ENCODE measurements at regions not wholly inside any gene's neighbourhood (a gene's known extent, or its start where the extent isn't known, plus 50 kb on each side); places are given as distances from the start of the nearest gene placed in this dataset.
"Not testable (repeated sequence)": the region's sequence is repeated elsewhere in the genome, so short reads cannot be mapped to it uniquely, and the experiment has no call there.

DNA sequence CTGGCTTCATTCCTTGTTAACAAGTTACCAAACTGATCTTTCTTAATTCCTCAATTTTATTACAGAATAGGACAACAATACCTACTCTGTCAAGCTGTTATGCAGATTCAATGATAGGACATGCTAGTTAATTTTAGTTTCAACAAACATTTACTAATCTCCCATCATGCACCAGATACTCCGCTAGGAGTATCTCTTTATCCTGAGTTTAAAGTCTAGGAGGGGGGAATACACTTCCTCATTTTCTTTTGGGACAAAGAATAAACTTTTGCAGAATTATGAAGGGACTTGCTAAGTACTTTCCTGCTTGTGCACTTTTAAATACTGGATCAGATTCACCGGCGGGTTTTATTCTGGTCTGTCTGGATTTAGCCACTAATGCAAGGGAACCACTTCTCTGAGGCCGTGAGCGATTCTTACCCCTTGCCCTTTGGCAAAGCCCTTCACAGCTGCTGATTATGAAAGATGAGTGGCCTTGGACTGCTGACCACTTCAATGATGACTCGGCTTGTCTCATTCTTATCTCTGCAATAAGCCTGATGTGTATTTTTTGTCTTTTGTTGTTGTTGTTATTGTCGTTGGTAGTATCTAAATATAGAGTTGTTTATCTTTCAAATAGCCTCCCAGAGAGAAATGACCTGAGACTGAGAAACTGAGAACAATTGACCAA is 73.9 kb downstream of the RMI1 start:
- no peak for DNase-seq

DNA sequence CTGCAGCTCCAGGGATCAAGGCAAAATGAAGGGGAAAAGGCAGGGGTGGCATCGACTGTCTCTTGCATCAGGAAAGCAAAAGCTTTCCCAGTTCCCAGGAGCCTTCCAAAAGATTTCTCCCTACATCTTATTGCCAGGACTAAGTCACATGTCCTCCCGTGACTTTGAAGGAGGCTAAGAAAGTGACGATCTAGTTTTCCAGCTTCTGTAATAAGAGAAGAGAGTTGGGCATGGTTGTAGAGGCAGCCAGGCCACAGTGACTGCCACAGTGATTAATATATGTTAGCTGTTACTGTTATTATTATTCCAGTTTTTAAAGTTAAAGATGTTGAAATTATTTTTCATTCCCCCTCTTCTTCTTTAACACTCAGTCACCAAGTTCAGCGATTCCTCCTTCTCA is 77.1 kb downstream of the RMI1 start:
- no peak for DNase-seq

DNA sequence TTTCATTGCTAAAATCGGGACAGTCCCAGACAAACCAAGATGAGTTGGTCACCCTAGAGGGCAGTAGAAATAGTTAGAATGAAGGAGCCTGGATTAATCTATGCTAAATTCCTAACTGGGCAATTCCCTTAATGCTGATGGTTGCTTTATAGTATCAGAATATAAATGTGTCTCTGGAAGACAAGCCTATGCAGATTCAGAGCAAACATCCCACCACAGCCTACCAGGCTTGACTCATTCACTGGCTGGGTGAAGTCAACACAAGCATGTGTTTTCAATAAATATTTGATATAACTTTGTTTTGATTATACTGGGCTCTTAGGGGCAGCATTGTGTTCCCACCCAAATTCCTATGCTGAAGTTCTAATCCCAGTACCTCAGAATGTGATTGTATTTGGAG is 79.3 kb downstream of the RMI1 start:
- no peak for DNase-seq

DNA sequence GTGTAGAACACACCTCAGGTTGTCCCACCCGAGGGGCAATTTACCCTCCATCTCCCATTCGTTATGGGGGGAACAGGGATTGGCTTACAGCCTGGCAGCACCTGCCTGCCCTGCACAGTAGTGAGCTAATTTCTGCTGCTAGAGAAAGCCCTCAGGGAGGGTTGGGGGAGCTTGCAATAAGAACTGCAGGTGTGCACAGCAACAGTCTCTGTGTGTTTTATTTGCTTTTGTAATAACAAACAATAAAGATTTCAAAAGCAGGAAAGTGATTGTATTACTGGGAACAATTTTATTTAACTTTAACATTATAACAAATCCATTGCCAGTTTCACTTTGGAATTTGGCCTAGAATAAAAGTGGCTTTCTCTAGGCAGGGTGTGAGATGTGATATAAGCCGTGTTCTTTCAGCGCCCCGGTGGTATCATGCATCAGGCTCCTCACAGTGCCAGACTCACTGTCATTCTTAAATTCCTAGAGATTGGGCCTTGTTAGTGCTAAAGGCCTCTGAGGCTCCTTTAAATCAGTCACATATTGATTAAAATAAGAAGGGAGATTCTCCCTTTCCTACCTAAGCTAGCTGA is 81.1 kb downstream of the RMI1 start:
- DNase-seq: peak; percentile 26

DNA sequence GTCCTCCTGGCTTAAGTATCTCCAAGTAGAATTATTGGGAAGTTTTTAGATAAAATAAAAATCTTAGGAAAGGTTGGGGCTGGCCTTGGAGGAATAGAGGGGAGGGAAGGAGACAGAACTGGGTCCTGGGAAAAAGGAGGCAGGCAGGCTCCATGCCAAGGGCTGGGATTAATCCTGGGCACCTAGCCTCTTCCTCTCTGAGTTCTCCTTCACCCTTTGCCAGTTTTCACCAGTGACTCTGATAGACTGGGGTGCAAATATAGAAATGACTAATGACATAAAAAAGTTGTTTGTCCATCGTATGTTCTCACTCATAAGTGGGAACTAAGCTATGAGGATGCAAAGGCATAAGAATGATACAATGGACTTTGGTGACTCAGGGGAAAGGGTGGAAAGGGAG is 81.9 kb downstream of the RMI1 start:
- DNase-seq: no peak

DNA sequence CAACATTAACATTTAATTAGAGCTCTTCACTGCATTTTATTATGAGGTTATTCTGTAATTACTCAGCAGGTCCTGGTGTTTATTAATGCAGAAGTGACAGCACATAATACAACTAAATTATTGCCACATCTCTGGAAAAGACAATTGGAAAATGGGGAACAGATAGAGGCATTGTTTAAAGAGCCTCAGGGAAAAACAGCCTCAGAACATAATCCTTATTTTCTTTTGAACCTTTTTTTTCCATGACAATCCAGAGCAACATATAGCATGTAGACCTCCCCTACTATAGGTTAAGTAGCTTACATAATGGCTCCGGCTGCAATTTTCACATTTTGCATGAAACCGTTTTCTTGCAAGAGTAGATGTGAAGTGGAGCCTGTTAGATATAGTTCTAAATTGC is 87.2 kb downstream of the RMI1 start:
- DNase-seq: no peak

DNA sequence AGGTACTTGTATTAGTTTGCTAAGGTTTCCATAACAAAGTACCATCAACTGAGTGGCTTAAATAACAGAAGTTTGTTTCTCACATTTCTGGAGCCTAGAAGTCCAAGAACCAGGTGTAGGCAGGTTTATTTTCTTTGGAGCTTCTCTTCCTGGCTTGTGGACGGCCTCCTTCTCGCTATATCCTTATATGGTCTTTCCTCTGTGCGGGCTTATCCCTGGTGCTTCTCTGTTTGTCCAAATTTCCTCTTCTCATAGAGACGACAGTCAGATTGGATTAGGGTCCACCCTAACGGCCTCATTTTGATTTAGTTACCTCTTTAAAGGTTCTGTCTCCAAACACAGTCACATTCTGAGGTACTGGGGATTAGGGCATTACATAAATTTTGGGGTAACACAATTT is 88.3 kb downstream of the RMI1 start:
- DNase-seq: no peak

DNA sequence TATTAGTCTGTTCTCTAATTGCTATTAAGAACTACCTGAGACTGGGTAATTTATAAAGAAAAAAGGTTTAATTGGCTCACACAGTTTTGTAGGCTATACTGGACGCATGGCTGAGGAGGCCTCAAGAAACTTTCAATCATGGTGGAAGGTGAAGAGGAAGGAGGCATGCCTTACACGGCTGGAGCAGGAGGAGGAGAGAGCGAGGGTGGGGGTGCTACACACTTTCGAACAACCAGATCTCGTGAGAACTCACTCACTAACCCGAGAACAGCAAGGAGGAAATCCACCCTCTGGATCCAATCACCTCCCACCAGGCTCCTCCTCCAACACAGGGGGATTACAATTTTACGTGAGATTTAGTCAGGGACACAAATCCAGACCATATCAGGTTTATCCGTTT is 90.0 kb downstream of the RMI1 start:
- no peak for DNase-seq

DNA sequence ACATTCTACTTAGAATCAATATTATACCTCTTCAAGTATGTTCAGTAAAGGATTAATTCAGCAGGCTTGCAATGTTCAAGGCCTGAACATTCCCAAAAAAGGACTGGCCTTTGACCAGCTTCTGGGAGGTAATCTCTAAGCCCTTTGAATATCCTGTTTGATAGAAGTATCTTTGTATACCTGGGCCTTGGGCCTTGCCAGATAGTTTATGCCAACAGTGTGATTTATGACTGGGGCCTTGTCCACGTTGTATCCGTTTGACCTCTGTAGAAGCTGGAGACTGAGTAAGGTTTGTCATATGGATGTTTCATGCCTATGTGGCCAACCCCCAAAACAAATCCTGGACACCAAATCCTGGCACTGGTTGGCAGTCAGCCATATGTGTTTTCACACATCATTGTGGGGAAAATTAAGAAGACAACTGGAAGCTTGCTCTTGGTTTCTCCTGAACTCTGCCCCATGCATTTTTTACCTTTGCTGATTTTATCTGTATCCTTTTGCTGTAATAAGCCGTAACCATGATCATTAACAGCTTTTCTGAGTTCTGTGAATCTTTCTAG is 92.1 kb downstream of the RMI1 start:
- no peak for DNase-seq

DNA sequence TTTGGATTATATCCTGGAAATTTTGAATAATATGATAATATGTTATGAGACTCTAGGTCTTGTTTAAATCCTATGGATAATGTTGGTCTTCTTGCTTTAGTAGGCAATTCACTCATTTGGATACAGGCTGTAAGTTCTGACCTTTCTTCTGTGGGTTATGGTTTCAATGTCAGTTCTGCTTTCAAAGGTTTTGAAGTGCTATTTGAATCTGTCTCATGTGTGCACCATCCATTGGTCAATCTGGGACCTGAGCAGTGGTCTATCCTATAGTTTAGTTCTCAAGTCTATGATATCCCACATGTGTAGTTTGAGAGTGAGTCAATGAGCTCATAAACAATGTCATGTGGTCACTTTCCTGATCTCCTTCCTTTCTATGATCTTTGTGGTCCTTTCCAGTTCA is 94.4 kb downstream of the RMI1 start:
- DNase-seq: no peak

DNA sequence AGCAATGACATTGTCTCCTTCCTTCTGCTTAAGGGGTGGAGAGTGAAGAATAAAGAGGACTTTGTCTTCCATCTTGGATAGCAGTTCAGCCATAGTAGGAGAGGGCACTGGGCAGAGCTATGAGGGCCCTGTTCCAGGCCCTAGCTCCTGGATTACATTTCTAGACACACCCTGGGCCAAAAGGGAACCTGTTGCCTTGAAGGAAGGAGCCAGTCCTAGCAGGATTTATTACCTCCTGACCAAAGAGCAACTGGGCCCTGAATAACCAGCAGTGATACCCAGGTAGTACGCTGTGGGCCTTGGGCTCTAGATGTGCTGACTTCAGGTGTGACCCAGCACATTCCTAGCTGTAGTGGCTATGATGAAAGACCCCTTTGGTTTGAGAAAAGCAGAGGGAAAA is 95.8 kb downstream of the RMI1 start:
- no peak for DNase-seq

DNA sequence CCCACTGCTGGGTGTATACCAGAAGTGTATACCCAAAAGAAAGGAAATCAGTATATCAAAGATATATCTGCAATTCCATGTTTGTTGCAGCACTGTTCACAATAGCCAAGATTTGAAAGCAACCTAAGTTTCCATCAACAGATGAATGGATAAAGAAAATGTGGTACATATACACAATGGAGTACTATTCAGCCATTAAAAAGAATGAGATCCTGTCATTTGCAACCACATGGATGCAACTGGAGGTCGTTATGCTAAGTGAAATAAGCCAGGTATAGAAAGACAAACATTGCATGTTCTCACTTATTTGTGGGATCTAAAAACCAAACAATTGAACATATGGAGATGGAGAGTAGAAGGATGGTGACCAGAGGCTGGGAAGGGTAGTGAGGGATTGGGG is 97.2 kb downstream of the RMI1 start:
- DNase-seq: not testable (repeated sequence)

DNA sequence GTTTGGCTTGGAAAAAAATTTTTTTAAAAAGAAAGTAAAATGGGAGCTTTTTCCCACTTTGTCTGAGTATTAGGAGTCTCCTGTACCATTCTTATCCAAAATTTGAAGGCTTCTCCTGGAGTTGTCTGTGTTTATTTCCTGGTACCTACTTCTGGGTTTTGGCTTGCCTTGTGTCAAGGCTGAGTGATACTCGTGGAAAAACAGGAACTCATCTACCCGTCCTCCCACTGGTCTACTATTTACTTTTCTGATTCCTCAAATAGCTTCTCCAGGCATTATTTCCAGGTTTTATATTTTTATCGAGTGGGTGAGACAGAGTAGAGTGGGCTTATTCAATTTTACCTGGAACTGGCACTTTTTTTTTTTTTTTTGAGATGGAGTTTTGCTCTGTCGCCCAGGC is 99.4 kb downstream of the RMI1 start:
- no peak for DNase-seq

DNA sequence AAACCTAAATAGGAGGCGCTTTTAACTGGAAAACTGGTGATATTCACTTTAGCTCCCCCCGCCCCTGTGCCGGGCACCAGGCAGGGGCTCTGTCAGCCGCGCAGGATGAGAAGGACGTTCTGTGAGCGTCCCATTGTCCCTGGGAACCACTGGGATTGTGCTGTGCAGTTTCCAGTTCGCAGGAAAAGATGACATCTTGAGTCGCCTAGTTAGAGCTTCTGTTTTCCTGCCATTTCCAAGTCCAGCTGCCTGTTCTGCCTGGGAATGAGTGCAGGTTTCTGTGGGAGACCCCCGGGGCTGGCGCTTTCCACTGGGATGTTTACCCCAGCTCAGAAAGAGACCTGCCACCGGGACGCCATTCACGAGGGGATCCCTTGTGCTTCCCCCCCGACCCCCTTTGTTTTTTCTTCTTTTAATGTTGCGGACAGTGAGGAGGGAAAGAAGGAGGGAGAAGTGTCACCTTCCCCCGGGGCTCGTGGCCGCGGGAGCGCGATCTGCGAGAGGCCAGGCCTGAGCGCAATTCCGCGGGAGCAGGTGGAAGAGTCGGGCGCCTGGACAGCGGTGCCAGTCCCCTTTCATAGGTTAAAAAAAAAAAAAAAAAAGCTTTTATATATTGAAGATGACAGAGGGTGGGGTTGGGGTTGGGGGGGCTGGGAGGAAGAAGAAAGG is 121.5 kb downstream of the RMI1 start:
- DNase-seq: no peak

DNA sequence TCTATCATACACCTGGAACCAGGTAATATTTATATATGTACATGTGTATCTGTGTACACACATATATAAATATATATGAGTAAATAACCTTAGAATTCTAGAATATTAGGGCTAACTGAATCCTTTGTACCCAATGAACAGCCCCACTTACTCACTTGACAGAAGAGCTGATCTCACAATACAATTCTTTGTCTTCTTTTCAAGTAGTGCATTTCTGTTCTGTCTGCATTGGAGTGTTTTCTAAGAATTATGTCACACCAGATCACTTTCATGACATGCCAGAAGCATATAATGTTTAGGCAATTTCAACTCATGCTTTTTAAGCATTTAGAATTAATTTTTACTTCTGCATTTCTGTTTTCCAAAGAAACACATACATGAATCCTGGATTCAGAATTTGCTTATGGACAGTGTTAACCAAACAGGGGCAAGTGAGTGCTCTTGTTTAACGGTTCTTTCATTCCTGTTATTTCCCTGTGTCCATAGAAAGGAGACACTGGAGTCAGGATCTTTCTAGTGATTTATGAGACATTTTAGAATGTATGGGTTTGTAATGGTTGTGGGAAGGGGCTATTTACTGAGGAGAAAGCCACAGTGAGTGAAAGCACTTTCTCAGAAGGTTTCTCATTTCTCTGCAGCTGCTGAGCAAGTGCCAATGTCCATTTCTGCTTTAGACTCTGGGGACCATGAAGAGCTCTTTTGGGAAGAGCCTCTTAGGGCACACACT is 123.2 kb downstream of the RMI1 start:
- DNase-seq: no peak

DNA sequence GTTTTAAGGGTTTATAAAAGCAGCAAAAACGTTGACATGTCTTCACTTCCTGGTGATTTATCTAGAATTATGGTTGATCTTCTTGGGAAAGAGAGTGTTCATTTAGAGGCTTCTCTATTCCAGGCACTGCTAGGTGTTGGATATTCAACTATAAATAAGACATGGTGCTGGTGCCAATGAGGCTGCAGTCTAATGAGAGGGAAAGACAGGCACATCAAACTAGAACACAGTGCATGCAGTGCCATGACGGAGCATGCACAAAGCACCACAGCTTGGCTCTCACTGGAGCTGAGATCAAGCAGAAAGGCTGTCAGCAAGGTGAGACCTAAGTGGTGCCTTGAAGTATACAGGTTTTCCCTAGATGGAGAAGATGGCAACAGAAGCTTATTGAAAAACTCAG is 126.5 kb downstream of the RMI1 start:
- no peak for DNase-seq

DNA sequence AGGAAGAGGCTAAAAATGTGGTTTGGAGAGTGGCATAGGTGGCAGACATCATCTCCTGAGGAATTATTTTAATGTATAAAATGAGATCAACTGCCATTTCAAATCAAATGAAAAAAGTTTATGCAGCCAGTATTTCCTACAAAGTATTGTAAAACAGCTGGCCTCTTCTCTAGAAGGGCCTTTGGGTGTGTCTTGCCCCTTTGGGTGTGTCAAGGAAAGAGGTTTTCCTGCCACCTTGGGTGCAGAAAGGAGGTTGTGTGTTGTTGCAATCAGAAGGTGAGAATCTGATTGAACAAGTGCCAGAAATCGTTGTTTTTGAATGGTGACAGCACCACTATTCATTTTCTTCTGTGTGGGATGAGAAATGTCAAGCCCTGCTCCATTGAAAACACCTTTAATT is 127.4 kb downstream of the RMI1 start:
- DNase-seq: no peak

DNA sequence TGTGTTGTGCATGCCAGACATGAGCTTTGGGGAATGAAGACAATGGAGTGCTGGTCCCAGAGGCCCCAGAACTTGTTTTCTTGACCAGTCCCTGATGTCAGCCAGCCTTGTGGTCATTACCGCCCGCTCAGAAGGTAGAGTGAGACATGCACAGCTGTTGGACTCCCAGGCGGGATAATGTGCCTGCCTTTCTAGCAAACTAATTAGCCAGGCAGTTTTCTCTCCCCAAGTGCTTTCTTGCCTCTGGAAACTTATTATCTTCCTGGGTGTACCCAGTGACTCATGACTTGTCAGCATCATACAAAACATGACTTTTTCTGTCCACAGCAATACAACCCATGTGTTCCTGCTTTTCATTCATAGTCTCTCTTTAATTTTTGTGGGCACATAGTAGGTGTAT is 131.1 kb downstream of the RMI1 start:
- no peak for DNase-seq

DNA sequence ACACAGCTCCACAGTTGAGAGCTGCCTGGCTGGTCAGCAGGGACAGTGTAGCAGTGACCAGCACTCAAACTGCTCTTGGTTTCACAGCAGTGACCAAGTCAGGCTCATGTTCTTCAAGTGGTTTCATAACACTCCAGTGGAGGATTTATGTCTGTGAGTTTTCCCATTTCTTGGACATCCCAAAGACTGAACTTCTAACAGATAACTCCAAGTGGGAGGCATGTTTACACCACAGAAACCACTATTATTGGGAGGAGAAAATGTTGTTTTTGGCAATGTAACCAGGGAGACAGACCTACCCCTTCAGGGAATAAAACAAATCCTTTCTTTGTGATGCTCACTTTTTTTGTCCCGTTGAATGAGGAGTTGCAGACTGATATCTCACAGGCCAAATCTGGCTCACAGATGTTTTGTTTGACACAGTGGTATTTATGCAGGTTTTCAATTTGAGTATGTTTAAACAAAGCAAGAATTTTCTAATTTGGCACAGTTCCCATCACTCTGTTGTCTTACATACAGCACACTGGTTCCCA is 141.5 kb downstream of the RMI1 start:
- DNase-seq: peak; percentile 46

DNA sequence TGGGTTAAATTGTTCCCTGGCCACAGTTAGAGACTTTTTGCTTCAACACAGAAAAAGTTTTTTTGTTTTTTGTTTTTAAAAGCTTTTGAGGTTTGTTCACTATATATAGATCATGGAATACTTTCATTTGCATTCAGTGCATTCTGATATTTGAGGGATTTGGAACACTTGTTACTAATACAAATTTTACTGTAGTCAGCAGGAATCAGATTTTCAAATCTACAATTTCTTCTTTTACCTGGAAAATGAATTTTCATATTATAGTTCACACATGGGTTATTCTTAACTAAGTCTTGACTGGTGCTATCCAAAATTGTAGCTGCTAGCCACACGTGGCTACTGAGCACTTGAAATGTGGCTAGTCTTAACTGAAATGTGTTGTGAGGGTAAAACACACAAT is 142.0 kb downstream of the RMI1 start:
- DNase-seq: no peak

DNA sequence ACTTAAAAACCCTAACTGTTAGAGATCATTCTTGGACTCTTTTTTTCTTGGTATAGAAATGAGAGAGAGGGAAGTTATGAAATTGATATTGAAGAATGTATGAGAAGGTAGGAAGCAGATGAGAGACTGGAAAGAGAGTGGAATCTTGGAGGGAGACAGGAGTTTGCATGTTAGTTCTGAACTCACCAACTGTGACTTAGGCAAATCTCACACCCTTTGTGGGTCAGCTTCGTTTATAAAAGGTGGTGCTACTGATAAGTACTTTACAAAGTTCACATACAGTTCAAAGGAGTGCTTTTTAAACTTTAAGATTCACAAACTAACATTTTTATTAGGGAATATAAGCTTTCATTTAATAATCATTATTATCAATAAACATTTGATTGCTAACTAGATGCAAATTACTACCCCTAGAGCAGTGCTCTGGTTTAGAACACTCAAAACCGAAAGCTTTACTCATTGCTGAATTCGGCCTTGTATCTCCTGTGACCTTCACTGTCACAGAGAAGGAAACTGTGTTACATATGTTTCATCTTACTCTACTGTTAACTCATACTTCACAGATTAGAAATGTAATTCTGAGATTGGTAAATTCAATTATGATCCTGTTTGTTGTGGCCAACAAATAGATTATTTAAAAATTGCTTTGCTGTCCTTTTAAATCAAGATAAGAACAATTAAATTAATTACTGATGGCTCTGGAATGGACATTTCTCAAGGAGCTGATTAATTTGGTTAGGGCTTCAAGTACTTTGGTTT is 143.2 kb downstream of the RMI1 start:
- DNase-seq: no peak

DNA sequence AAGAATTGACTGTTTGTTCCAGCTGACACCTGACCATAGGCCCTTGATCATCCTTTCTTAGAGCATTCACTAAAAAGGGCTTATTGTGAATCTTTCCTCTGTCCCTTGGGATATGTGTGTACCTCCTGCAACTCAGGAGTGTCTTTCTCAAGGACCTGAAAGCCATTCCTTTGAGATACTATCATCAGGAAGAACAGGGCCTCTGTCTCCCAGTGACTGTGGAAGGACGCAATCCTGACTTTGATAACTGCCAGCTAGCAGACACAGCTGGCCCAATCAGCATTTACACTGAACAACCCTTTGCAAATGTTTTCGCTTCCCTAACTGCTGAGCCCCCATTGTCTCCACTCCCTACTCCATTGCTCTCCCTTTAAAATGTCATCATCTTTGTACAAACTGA is 144.4 kb downstream of the RMI1 start:
- DNase-seq: no peak

DNA sequence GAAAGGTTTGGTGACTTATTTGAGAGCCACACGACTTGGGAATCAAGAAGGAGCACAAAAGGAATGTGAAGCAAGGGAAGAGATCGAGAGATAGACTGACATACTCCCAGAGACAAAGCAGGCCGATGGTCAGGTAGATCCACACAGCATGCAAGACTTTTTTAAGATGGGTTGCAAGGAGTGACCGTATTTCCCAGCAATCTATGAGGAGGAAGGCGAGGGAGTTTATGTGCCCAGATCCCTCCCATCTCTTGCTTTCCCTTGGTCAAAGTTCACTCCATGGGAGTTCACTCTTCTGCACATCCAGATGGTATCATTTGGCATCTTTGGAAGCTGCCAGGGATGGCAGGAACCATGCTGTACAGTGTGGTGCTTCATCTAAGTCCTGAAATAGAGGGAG is 148.9 kb downstream of the RMI1 start:
- DNase-seq: no peak

Measured in NCI-H2029 (cell line).